Activated T-cell treated with anti-CD3 and anti-CD28 coated beads, Interleukin-2, amount 50 U/mL, for 24 hours (primary cell): ENCODE measurements at regions not wholly inside any gene's neighbourhood (a gene's known extent, or its start where the extent isn't known, plus 50 kb on each side); places are given as distances from the start of the nearest gene placed in this dataset.
"Not testable (repeated sequence)": the region's sequence is repeated elsewhere in the genome, so short reads cannot be mapped to it uniquely, and the experiment has no call there.

Experiments used
- DNase-seq: peaks from one replicate; pipeline ENCODE4 v3.0.0-alpha.2; 2020
- H3K27ac Mint-ChIP-seq: 2 replicates; pipeline ENCODE4 v1.8.0; 2020; ENCODE audit warnings: mild to moderate bottlenecking, mixed read lengths
- H3K27me3 Mint-ChIP-seq: 2 replicates; pipeline ENCODE4 v1.8.0; 2020; ENCODE audit warnings: mixed read lengths
- H3K36me3 Mint-ChIP-seq: 2 replicates; pipeline ENCODE4 v1.8.0; 2020; ENCODE audit warnings: low read depth, mixed read lengths
- H3K4me1 Mint-ChIP-seq: 2 replicates; pipeline ENCODE4 v1.8.0; 2020; ENCODE audit warnings: low read depth, mixed read lengths
- H3K4me3 Mint-ChIP-seq: 2 replicates; pipeline ENCODE4 v1.8.0; 2020; ENCODE audit warnings: mild to moderate bottlenecking, moderate library complexity, mixed read lengths
- H3K9me3 Mint-ChIP-seq: 2 replicates; pipeline ENCODE4 v1.8.0; 2020; ENCODE audit warnings: mixed read lengths

- Mint-ChIP-seq H3K27ac (no peak overlapping the region), H3K4me3 (no peak overlapping the region), H3K36me3 (no peaks in the 10 kb centered on the region), H3K4me1 (peaks cover 12% of the 10 kb centered on the region), H3K27me3 (peaks cover 26% of the 10 kb centered on the region), H3K9me3 (no peaks in the 10 kb centered on the region)
- DNase-seq, result no peak
Observed at GRCh38 chrX:150256297-150256650, 106.8 kb upstream of the MAMLD1 start.

GRCh38 chrX:150257353-150258175, 105.6 kb upstream of the MAMLD1 start:
- Mint-ChIP-seq H3K27me3 (peaks cover 35% of the 10 kb centered on the region), H3K4me3 (no peak overlapping the region), H3K36me3 (no peaks in the 10 kb centered on the region), H3K27ac (no peak overlapping the region), H3K9me3 (no peaks in the 10 kb centered on the region), H3K4me1 (peaks cover 12% of the 10 kb centered on the region)
- no peak for DNase-seq

GRCh38 chrX:150258176-150258425, 105.0 kb upstream of the MAMLD1 start:
- Mint-ChIP-seq H3K36me3 (no peaks in the 10 kb centered on the region), H3K9me3 (no peaks in the 10 kb centered on the region), H3K4me3 (no peak overlapping the region), H3K4me1 (peaks cover 12% of the 10 kb centered on the region), H3K27ac (no peak overlapping the region), H3K27me3 (peaks cover 39% of the 10 kb centered on the region)
- no peak for DNase-seq

GRCh38 chrX:150258463-150259430, 104.4 kb upstream of the MAMLD1 start:
- no peaks in the 10 kb centered on the region for H3K36me3 Mint-ChIP-seq
- H3K4me3 Mint-ChIP-seq, result no peak overlapping the region
- no peaks in the 10 kb centered on the region for H3K9me3 Mint-ChIP-seq
- peaks cover 39% of the 10 kb centered on the region for H3K27me3 Mint-ChIP-seq
- no peak overlapping the region for H3K27ac Mint-ChIP-seq
- H3K4me1 Mint-ChIP-seq, result peaks cover 12% of the 10 kb centered on the region
- no peak for DNase-seq

GRCh38 chrX:150262456-150262855, 100.7 kb upstream of the MAMLD1 start:
- H3K27me3 Mint-ChIP-seq, result peaks cover 47% of the 10 kb centered on the region
- no peak overlapping the region for H3K4me3 Mint-ChIP-seq
- no peak overlapping the region for H3K27ac Mint-ChIP-seq
- H3K9me3 Mint-ChIP-seq, result no peaks in the 10 kb centered on the region
- no peaks in the 10 kb centered on the region for H3K36me3 Mint-ChIP-seq
- no peak for DNase-seq
- H3K4me1 Mint-ChIP-seq, result no peaks in the 10 kb centered on the region

GRCh38 chrX:150268839-150269355, 94.2 kb upstream of the MAMLD1 start:
- Mint-ChIP-seq H3K36me3 (no peaks in the 10 kb centered on the region), H3K9me3 (no peaks in the 10 kb centered on the region), H3K27me3 (peaks cover 13% of the 10 kb centered on the region), H3K27ac (no peak overlapping the region), H3K4me3 (no peak overlapping the region), H3K4me1 (no peaks in the 10 kb centered on the region)
- DNase-seq, result no peak

- Mint-ChIP-seq H3K4me3 (no peak overlapping the region), H3K4me1 (no peaks in the 10 kb centered on the region), H3K27me3 (peaks cover 11% of the 10 kb centered on the region), H3K27ac (no peak overlapping the region), H3K36me3 (no peaks in the 10 kb centered on the region), H3K9me3 (no peaks in the 10 kb centered on the region)
- DNase-seq, result no peak
Observed at GRCh38 chrX:150269605-150270254, 93.4 kb upstream of the MAMLD1 start.

GRCh38 chrX:150270622-150271021, 92.5 kb upstream of the MAMLD1 start:
- no peak for DNase-seq
- Mint-ChIP-seq H3K27me3 (peaks cover 11% of the 10 kb centered on the region), H3K4me1 (no peaks in the 10 kb centered on the region), H3K4me3 (no peak overlapping the region), H3K27ac (no peak overlapping the region), H3K9me3 (no peaks in the 10 kb centered on the region), H3K36me3 (no peaks in the 10 kb centered on the region)

- DNase-seq, H3K4me3 Mint-ChIP-seq, H3K9me3 Mint-ChIP-seq, H3K36me3 Mint-ChIP-seq, H3K27ac Mint-ChIP-seq, H3K4me1 Mint-ChIP-seq, H3K27me3 Mint-ChIP-seq: not testable (repeated sequence)
Observed at GRCh38 chrX:150273575-150274294, 89.4 kb upstream of the MAMLD1 start.

- Mint-ChIP-seq H3K9me3 (no peaks in the 10 kb centered on the region), H3K27me3 (peaks cover 51% of the 10 kb centered on the region), H3K27ac (no peak overlapping the region), H3K4me1 (no peaks in the 10 kb centered on the region), H3K36me3 (no peaks in the 10 kb centered on the region), H3K4me3 (no peak overlapping the region)
- no peak for DNase-seq
Observed at GRCh38 chrX:150282953-150283352, 80.2 kb upstream of the MAMLD1 start.

GRCh38 chrX:150291014-150291413, 72.1 kb upstream of the MAMLD1 start:
- Mint-ChIP-seq H3K27ac (no peak overlapping the region), H3K36me3 (no peaks in the 10 kb centered on the region)
- no peak for DNase-seq

GRCh38 chrX:150293311-150294013, 69.7 kb upstream of the MAMLD1 start:
- peaks cover 14% of the 10 kb centered on the region for H3K27me3 Mint-ChIP-seq
- no peaks in the 10 kb centered on the region for H3K36me3 Mint-ChIP-seq
- no peak overlapping the region for H3K27ac Mint-ChIP-seq
- H3K9me3 Mint-ChIP-seq, result no peaks in the 10 kb centered on the region
- H3K4me3 Mint-ChIP-seq, result no peak overlapping the region
- DNase-seq, result no peak
- no peaks in the 10 kb centered on the region for H3K4me1 Mint-ChIP-seq

More at GRCh38 chrX:150291014-150291413, 72.1 kb upstream of the MAMLD1 start:
- Mint-ChIP-seq H3K4me1 (no peaks in the 10 kb centered on the region), H3K9me3 (no peaks in the 10 kb centered on the region), H3K4me3 (no peak overlapping the region), H3K27me3 (peaks cover 10% of the 10 kb centered on the region)

- Mint-ChIP-seq H3K4me1 (no peaks in the 10 kb centered on the region), H3K9me3 (no peaks in the 10 kb centered on the region), H3K4me3 (no peak overlapping the region), H3K27ac (no peak overlapping the region), H3K36me3 (no peaks in the 10 kb centered on the region), H3K27me3 (peaks cover 20% of the 10 kb centered on the region)
- no peak for DNase-seq
Observed at GRCh38 chrX:150298841-150299551, 64.1 kb upstream of the MAMLD1 start.
